ENCODE measurements at regions not wholly inside any gene's neighbourhood (a gene's known extent, or its start where the extent isn't known, plus 50 kb on each side); places are given as distances from the start of the nearest gene placed in this dataset.

- Histone ChIP-seq H3K27ac (ENCODE audit: insufficient read depth, low read length) (no peak overlapping the region), H3K9ac (ENCODE audit: low read depth, low read length) (no peak overlapping the region), H2AK9ac (replicated peaks; ENCODE audit: low read depth, low read length, poor library complexity) (no peak overlapping the region), H3K4me2 (ENCODE audit: low read depth, low read length) (no peak overlapping the region), H3K79me1 (ENCODE audit: low read depth in 1 of 2, low read length in 2 of 2) (no peaks in the 10 kb centered on the region), H4K8ac (ENCODE audit: low read depth in 2 of 2, low read length in 2 of 2) (no peak overlapping the region), H2BK20ac (ENCODE audit: low read depth, low read length) (no peak overlapping the region), H3K4me1 (ENCODE audit: control insufficient read depth, insufficient read depth, low read length) (no peaks in the 10 kb centered on the region), H3K4ac (ENCODE audit: low read depth, low read length) (no peak overlapping the region), H3K23ac (ENCODE audit: low read depth, low read length) (no peak overlapping the region), H3K9me3 (ENCODE audit: control insufficient read depth, insufficient read depth, low read length) (peaks cover 43% of the 10 kb centered on the region), H3K56ac (ENCODE audit: extremely low read depth, insufficient read depth, low read length) (no peak overlapping the region), H3K14ac (replicated peaks; ENCODE audit: low read depth, low read length) (no peak overlapping the region), H3K27me3 (ENCODE audit: control insufficient read depth, insufficient read depth, low read length) (no peaks in the 10 kb centered on the region), H2AFZ (replicated peaks; ENCODE audit: low read length, poor library complexity) (no peak overlapping the region), H3K9me1 (ENCODE audit: insufficient read depth, low read length) (no peaks in the 10 kb centered on the region), H4K20me1 (ENCODE audit: insufficient read depth, low read length) (no peaks in the 10 kb centered on the region), H3K4me3 (ENCODE audit: insufficient read depth, low read depth, low read length) (no peak overlapping the region), H2BK5ac (ENCODE audit: low read depth, low read length, poor library complexity, severe bottlenecking) (no peak overlapping the region), H4K5ac (ENCODE audit: low read depth, low read length) (no peak overlapping the region), H3K36me3 (ENCODE audit: control insufficient read depth, insufficient read depth, low read length) (no peaks in the 10 kb centered on the region), H2AK5ac (ENCODE audit: low read depth, low read length) (no peak overlapping the region), H2BK120ac (ENCODE audit: low read depth, low read length) (no peak overlapping the region), H2BK15ac (ENCODE audit: low read depth, low read length) (no peak overlapping the region), H3K18ac (ENCODE audit: low read depth, low read length) (no peak overlapping the region), H4K91ac (ENCODE audit: insufficient read depth, low read depth, low read length) (no peak overlapping the region)
- 49% methylated on average over 7 of the region's 8 CpGs; no CpG with 5 or more reads in 1 of the 2 experiments for WGBS, 2 experiments (ENCODE audit: extremely low coverage in 2 of 2, insufficient read length in 1 of 2)
- no peak for DNase-seq
- TF ChIP-seq, protein P1, sequence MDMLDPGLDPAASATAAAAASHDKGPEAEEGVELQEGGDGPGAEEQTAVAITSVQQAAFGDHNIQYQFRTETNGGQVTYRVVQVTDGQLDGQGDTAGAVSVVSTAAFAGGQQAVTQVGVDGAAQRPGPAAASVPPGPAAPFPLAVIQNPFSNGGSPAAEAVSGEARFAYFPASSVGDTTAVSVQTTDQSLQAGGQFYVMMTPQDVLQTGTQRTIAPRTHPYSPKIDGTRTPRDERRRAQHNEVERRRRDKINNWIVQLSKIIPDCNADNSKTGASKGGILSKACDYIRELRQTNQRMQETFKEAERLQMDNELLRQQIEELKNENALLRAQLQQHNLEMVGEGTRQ (IDR thresholded peaks at IDR 0.05; ENCODE audit: low read depth, low read length), result no peak
- TF ChIP-seq BHLHE40 (IDR thresholded peaks at IDR 0.05; ENCODE audit: low read depth, low read length), result no peak
- TF ChIP-seq RAD21 (IDR thresholded peaks at IDR 0.05; ENCODE audit: low read length), result no peak
- TF ChIP-seq FOS (IDR thresholded peaks at IDR 0.05; ENCODE audit: low read depth, low read length), result no peak
- no peak for TF ChIP-seq MAFK (IDR thresholded peaks at IDR 0.05; ENCODE audit: low read depth, low read length)
- no peak for TF ChIP-seq MAZ (IDR thresholded peaks at IDR 0.05; ENCODE audit: borderline replicate concordance, low read depth, low read length)
- TF ChIP-seq POLR2A (IDR thresholded peaks at IDR 0.05; ENCODE audit: low read depth, low read length), result no peak
- no peak for TF ChIP-seq NFE2L2 (IDR thresholded peaks at IDR 0.05; ENCODE audit: low read depth, low read length)
- TF ChIP-seq CEBPB (IDR thresholded peaks at IDR 0.05; ENCODE audit: low read depth, low read length), result no peak
- TF ChIP-seq, protein P2, sequence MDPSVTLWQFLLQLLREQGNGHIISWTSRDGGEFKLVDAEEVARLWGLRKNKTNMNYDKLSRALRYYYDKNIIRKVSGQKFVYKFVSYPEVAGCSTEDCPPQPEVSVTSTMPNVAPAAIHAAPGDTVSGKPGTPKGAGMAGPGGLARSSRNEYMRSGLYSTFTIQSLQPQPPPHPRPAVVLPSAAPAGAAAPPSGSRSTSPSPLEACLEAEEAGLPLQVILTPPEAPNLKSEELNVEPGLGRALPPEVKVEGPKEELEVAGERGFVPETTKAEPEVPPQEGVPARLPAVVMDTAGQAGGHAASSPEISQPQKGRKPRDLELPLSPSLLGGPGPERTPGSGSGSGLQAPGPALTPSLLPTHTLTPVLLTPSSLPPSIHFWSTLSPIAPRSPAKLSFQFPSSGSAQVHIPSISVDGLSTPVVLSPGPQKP (IDR thresholded peaks at IDR 0.05; ENCODE audit: borderline replicate concordance, low read depth, low read length), result no peak
- no peak for TF ChIP-seq RCOR1 (IDR thresholded peaks at IDR 0.05; ENCODE audit: insufficient replicate concordance, low read length)
- no peak for TF ChIP-seq MXI1 (IDR thresholded peaks at IDR 0.05; ENCODE audit: borderline replicate concordance, low read depth, low read length)
- no peak for TF ChIP-seq SMC3 (IDR thresholded peaks at IDR 0.05; ENCODE audit: low read depth, low read length)
- TF ChIP-seq RFX5 (IDR thresholded peaks at IDR 0.05; ENCODE audit: low read depth, low read length), result no peak
- TF ChIP-seq, protein P3, sequence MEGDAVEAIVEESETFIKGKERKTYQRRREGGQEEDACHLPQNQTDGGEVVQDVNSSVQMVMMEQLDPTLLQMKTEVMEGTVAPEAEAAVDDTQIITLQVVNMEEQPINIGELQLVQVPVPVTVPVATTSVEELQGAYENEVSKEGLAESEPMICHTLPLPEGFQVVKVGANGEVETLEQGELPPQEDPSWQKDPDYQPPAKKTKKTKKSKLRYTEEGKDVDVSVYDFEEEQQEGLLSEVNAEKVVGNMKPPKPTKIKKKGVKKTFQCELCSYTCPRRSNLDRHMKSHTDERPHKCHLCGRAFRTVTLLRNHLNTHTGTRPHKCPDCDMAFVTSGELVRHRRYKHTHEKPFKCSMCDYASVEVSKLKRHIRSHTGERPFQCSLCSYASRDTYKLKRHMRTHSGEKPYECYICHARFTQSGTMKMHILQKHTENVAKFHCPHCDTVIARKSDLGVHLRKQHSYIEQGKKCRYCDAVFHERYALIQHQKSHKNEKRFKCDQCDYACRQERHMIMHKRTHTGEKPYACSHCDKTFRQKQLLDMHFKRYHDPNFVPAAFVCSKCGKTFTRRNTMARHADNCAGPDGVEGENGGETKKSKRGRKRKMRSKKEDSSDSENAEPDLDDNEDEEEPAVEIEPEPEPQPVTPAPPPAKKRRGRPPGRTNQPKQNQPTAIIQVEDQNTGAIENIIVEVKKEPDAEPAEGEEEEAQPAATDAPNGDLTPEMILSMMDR (conservative IDR thresholded peaks at IDR 0.05; ENCODE audit: low read depth, low read length), result no peak
- in situ Hi-C loops (cut with MboI; ENCODE audit: low sequenced_read_pairs), result no loop called here
- ATAC-seq (ENCODE audit: low read depth), result no peak
- BruUV-seq (replicated peaks), result no TSS peak
- dilution Hi-C loops (cut with HindIII; ENCODE audit: low sequenced_read_pairs, unreplicated experiment), result no loop called here
- POLR2A ChIA-PET (ENCODE audit: unreplicated experiment), result no interaction called here
- CTCF ChIA-PET, result no interaction called here
- intact Hi-C loops (cut with micrococcal nuclease), result no loop called here
These were observed 241.4 kb downstream of the MYCN start for GRCh38 chr2:16181741-16182090.

Data from IMR-90 (cell line).